A549 (cell line): ENCODE measurements at regions not wholly inside any gene's neighbourhood (a gene's known extent, or its start where the extent isn't known, plus 50 kb on each side); places are given as distances from the start of the nearest gene placed in this dataset.

Experiments
- ATAC-seq, 2 experiments: fragments of 200-7000 bp in 1 of 2; fragments of >200 bp in 1 of 2; cut with Nextera tagmentation in 1 of 2; cut with Tn5 transposase in 1 of 2; 3 replicates each; pipeline versions ENCODE4 v1.8.0 to v1.9.1; 2018 to 2020; ENCODE audit warnings: mild to moderate bottlenecking in 1 of 2, moderate library complexity in 1 of 2
- CTCF ChIA-PET: fragments of 300-600 bp; sonication (Branson Sonifier 250); formaldehyde crosslinking; extraction: SDS; loops from one replicate; lab custom pipeline; 2021; ENCODE audit warnings: antibody characterized with exemption, inconsistent platforms; lab: Yijun Ruan, JAX
- POLR2A ChIA-PET: fragments of 350-600 bp; formaldehyde crosslinking; extraction: SDS; loops from one replicate; lab custom pipeline; 2021; ENCODE audit warnings: antibody characterized with exemption, inconsistent platforms; lab: Yijun Ruan, JAX
- DNase-seq, 2 experiments: peaks; one replicate each; pipeline versions ENCODE4 v3.0.0 to v3.0.0-alpha.2; 2011 to 2016; ENCODE audit warnings: low read depth in 1 of 2, low spot score in 1 of 2
- FAIRE-seq: peaks from 2 replicates; lab custom pipeline; 2011; peaks lifted over from hg19 to GRCh38; lab: Jason Lieb, UNC
- H3K27ac ChIP-seq, 2 experiments: fragments of >200 bp; sonication (Bioruptor Twin); formaldehyde crosslinking; 3 replicates each; pipeline ENCODE4 v1.5.1; 2016 to 2017
- H3K4me1 ChIP-seq: fragments of >200 bp; sonication (Bioruptor Twin); formaldehyde crosslinking; 3 replicates; pipeline ENCODE4 v1.6.1; 2016
- H3K4me2 ChIP-seq: fragments of >200 bp; sonication (Bioruptor Twin); formaldehyde crosslinking; 3 replicates; pipeline ENCODE4 v1.6.1; 2016
- H3K4me3 ChIP-seq: fragments of >200 bp; sonication (Bioruptor Twin); formaldehyde crosslinking; 3 replicates; pipeline ENCODE4 v1.5.1; 2016
- H3K9me3 ChIP-seq: fragments of >200 bp; sonication (Bioruptor Twin); formaldehyde crosslinking; 3 replicates; pipeline ENCODE4 v1.6.1; 2016
- CBX2 ChIP-seq: fragments of 200-600 bp; sonication (generic); IDR thresholded peaks from 2 replicates; pipeline ENCODE4 v1.6.1; 2016; ENCODE audit warnings: low read depth, mild to moderate bottlenecking, borderline replicate concordance
- CEBPB ChIP-seq, 2 experiments: fragments of >200 bp in 1 of 2; sonication (Bioruptor Twin) in 1 of 2; formaldehyde crosslinking in 1 of 2; IDR thresholded peaks; 2 replicates each; pipeline ENCODE4 v1.6.1; 2012 to 2016
- EHF ChIP-seq: fragments of 250-450 bp; sonication (Bioruptor Pico); IDR thresholded peaks from 2 replicates; pipeline ENCODE4 v1.5.0; 2020; ENCODE audit warnings: mild to moderate bottlenecking
- ESRRA ChIP-seq: fragments of 150-350 bp; IDR thresholded peaks from 2 replicates; pipeline ENCODE4 v1.6.1; 2014; ENCODE audit warnings: mild to moderate bottlenecking, low read length, borderline replicate concordance
- FOSB ChIP-seq: fragments of 250-450 bp; sonication (Bioruptor Pico); IDR thresholded peaks from 2 replicates; pipeline ENCODE4 v1.5.0; 2020; ENCODE audit warnings: mild to moderate bottlenecking, moderate library complexity
- FOSL2 ChIP-seq, 2 experiments: fragments of 450-650 bp in 1 of 2; fragments of >200 bp in 1 of 2; sonication (Bioruptor Twin) in 1 of 2; formaldehyde crosslinking; IDR thresholded peaks; 2 replicates each; pipeline versions ENCODE4 v1.5.0 to v1.6.1; 2016 to 2020; ENCODE audit warnings: mild to moderate bottlenecking in 1 of 2, moderate library complexity in 1 of 2
- JUN ChIP-seq, 2 experiments: fragments of >200 bp; sonication (Bioruptor Twin); formaldehyde crosslinking; IDR thresholded peaks; 2 replicates in 1 of 2; 3 replicates in 1 of 2; pipeline ENCODE4 v1.6.1; 2016 to 2017
- KDM1A ChIP-seq: fragments of 200-600 bp; sonication (generic); IDR thresholded peaks from 2 replicates; pipeline ENCODE4 v1.6.1; 2016; ENCODE audit warnings: low read depth, mild to moderate bottlenecking
- NR3C1 ChIP-seq: fragments of >200 bp; sonication (Bioruptor Twin); formaldehyde crosslinking; IDR thresholded peaks from 3 replicates; pipeline ENCODE4 v1.6.1; 2017
- POLR2A ChIP-seq: IDR thresholded peaks from 2 replicates; pipeline ENCODE4 v1.6.1; 2012; ENCODE audit warnings: mild to moderate bottlenecking, low read length
- POLR2AphosphoS2 ChIP-seq: conservative IDR thresholded peaks from 2 replicates; pipeline ENCODE4 v1.6.1; 2012; ENCODE audit warnings: low read length, improper control_type of control experiment, inconsistent platforms
- RAD21 ChIP-seq, 2 experiments: fragments of >200 bp in 1 of 2; sonication (Bioruptor Twin) in 1 of 2; formaldehyde crosslinking in 1 of 2; IDR thresholded peaks in 1 of 2; conservative IDR thresholded peaks in 1 of 2; 2 replicates in 1 of 2; 3 replicates in 1 of 2; pipeline ENCODE4 v1.6.1; 2012 to 2018; ENCODE audit warnings: inconsistent platforms in 1 of 2
- RARB ChIP-seq: fragments of 250-450 bp; sonication (Bioruptor Pico); IDR thresholded peaks from 2 replicates; pipeline ENCODE4 v1.8.0; 2021; ENCODE audit warnings: mild to moderate bottlenecking, moderate library complexity
- ZC3H11A ChIP-seq: fragments of 450-650 bp; IDR thresholded peaks from 2 replicates; pipeline ENCODE4 v1.6.1; 2014; ENCODE audit warnings: antibody characterized with exemption, mild to moderate bottlenecking
- WGBS: methylation state at CpG from one replicate; pipeline ENCODE4 v1.1.6; 2017; ENCODE audit errors: missing lambda C conversion rate; 5-methylcytosine and 5-hydroxymethylcytosine counted together
- TF ChIP-seq, protein P1 (sequence below): fragments of 450-650 bp; IDR thresholded peaks from 2 replicates; pipeline ENCODE4 v1.6.1; 2014; ENCODE audit warnings: antibody characterized with exemption
- TF ChIP-seq, protein P2 (sequence below): fragments of 250-450 bp; sonication (Bioruptor Pico); IDR thresholded peaks from 2 replicates; pipeline ENCODE4 v1.5.0; 2020; ENCODE audit warnings: low read depth, mild to moderate bottlenecking, moderate library complexity
- TF ChIP-seq, protein P3 (sequence below): fragments of >200 bp; sonication (Bioruptor Twin); formaldehyde crosslinking; IDR thresholded peaks from 2 replicates; pipeline ENCODE4 v1.6.1; 2016

DNA sequence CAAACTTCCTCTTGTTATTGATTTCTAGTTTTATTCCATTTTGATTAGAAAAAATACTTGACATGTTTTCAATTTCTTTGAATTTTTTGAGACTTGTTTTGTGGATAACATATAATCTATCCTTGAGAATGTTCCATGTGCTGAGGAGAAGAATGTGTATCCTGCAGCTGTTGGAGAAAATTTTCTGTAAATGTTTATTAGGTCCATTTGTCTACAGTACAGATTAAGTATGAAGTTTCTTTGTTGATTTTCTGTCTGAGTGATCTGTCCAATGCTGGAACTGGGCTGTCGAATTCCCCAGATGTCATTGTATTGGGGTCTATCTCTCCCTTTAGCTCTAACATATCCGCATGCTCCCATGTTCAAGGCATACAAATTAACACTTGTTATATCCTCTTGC is 251.2 kb downstream of the CSNK1G3 start:
- FAIRE-seq: no peak
- Histone ChIP-seq H3K4me3 (no peak overlapping the region), H3K9me3 (peaks cover 7% of the 10 kb centered on the region; the same call in 1 of the 3 replicates), H3K27ac (no peak overlapping the region)
- ATAC-seq: no peak
- 49% methylated on average over 2 of the region's 2 CpGs for WGBS
- no peak for TF ChIP-seq JUN (IDR thresholded peaks at IDR 0.05)
- TF ChIP-seq, protein P1, sequence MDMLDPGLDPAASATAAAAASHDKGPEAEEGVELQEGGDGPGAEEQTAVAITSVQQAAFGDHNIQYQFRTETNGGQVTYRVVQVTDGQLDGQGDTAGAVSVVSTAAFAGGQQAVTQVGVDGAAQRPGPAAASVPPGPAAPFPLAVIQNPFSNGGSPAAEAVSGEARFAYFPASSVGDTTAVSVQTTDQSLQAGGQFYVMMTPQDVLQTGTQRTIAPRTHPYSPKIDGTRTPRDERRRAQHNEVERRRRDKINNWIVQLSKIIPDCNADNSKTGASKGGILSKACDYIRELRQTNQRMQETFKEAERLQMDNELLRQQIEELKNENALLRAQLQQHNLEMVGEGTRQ: no peak
- TF ChIP-seq ESRRA: no peak
- TF ChIP-seq, protein P2, sequence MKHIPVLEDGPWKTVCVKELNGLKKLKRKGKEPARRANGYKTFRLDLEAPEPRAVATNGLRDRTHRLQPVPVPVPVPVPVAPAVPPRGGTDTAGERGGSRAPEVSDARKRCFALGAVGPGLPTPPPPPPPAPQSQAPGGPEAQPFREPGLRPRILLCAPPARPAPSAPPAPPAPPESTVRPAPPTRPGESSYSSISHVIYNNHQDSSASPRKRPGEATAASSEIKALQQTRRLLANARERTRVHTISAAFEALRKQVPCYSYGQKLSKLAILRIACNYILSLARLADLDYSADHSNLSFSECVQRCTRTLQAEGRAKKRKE: no peak
- no peak for TF ChIP-seq KDM1A
- TF ChIP-seq RARB (CRISPR knock-in tag): no peak
- no peak for TF ChIP-seq POLR2AphosphoS2
- no peak for TF ChIP-seq CEBPB (IDR thresholded peaks at IDR 0.05)
- TF ChIP-seq, all 56 proteins: peak for 0
- Histone ChIP-seq H3K4me1 (no peaks in the 10 kb centered on the region), H3K4me2 (no peak overlapping the region)
- CTCF ChIA-PET: interaction anchor here (1.6 kb wide), 1 partner anchor 9 kb away, joined by 3 read pairs; no protein-coding TSS in a partner anchor
- DNase-seq: no peak
- POLR2A ChIA-PET: no interaction called here

DNA sequence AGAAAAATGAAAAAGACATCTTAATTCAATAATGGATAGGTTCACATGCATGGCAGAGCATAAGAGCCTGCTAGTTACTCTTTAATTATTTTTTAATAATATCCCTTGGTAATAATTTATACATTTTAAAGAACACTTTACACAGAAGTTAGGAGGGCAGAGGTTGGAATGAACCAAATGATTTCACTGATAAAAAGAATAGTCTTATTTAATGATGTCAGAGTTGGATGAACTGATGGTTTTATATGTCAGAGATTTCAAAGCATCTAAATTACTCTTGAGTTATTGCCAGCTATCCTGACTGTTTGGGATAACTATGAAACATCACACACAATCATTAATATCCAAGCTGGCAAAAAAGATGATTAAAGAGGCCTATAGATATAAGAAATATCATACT is 244.8 kb downstream of the CSNK1G3 start:
- no peak for ATAC-seq
- CTCF ChIA-PET: interaction anchor here (1.9 kb wide), 1 partner anchor 8 kb away, joined by 5 read pairs; no protein-coding TSS in a partner anchor
- H3K4me3 ChIP-seq: no peak overlapping the region

DNA sequence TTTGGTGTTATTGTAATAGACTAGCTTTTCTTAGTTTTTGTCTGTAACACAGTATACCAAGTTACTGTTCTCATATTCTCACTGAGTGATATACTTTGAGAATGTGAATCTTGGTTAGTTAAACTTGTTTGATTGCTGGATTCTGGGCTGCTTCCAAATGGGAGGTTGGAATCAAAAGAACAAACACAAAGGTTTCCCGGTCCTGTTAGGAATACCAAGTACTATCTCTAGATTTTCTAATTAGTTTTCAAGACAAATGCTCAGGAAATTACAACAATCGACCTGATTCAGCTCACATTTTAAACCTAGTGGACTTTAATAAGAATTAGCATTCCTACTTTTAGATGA is 244.3 kb downstream of the CSNK1G3 start:
- POLR2A ChIA-PET: no interaction called here
- Histone ChIP-seq H3K4me2 (peak overlapping the region; percentile 51), H3K4me3 (no peak overlapping the region)

More for the DNA sequence above, 244.8 kb downstream of the CSNK1G3 start:
- Histone ChIP-seq H3K9me3 (peaks cover 7% of the 10 kb centered on the region; the same call in 1 of the 3 replicates), H3K4me2 (0 out of 3 replicates have a peak overlapping the region, but pooled peaks have one; percentile 51), H3K4me1 (peaks cover 17% of the 10 kb centered on the region; the same call in 2 of the 3 replicates)
- POLR2A ChIA-PET: no interaction called here
- FAIRE-seq: no peak
- DNase-seq: no peak
- TF ChIP-seq, protein P2: no peak
- TF ChIP-seq ZC3H11A (no peak), FOSL2 (IDR thresholded peaks at IDR 0.05) (no peak), FOSL2 (CRISPR knock-in tag; IDR thresholded peaks at IDR 0.05) (no peak), EHF (CRISPR knock-in tag) (no peak), NR3C1 (no peak), POLR2A (no peak), CBX2 (no peak), FOSB (CRISPR knock-in tag) (no peak)
- TF ChIP-seq, protein P3, sequence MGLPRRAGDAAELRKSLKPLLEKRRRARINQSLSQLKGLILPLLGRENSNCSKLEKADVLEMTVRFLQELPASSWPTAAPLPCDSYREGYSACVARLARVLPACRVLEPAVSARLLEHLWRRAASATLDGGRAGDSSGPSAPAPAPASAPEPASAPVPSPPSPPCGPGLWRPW: no peak
- TF ChIP-seq, all 56 proteins: peak for 0
- no peak overlapping the region for H3K27ac ChIP-seq

More for the DNA sequence above, 244.3 kb downstream of the CSNK1G3 start:
- CTCF ChIA-PET: interaction anchor here (1.9 kb wide), 1 partner anchor 8 kb away, joined by 5 read pairs; no protein-coding TSS in a partner anchor
- ATAC-seq (no peak; a peak in 1 of 6 replicates), DNase-seq (no peak), FAIRE-seq (no peak)
- Histone ChIP-seq H3K4me1 (peaks cover 17% of the 10 kb centered on the region; the same call in 2 of the 3 replicates), H3K9me3 (peaks cover 7% of the 10 kb centered on the region; the same call in 1 of the 3 replicates), H3K27ac (peak overlapping the region in 1 of 2 experiments; percentile 40; a peak in 1 of 6 replicates)
- no peak for TF ChIP-seq RAD21 (conservative IDR thresholded peaks at IDR 0.05 in 1 of 2, IDR thresholded peaks at IDR 0.05 in 1 of 2)
- TF ChIP-seq, protein P2: no peak
- TF ChIP-seq JUN (IDR thresholded peaks at IDR 0.05): no peak
- 3% methylated on average over 2 of the region's 2 CpGs for WGBS
